ENCODE measurements at regions not wholly inside any gene's neighbourhood (a gene's known extent, or its start where the extent isn't known, plus 50 kb on each side); places are given as distances from the start of the nearest gene placed in this dataset.

DNA sequence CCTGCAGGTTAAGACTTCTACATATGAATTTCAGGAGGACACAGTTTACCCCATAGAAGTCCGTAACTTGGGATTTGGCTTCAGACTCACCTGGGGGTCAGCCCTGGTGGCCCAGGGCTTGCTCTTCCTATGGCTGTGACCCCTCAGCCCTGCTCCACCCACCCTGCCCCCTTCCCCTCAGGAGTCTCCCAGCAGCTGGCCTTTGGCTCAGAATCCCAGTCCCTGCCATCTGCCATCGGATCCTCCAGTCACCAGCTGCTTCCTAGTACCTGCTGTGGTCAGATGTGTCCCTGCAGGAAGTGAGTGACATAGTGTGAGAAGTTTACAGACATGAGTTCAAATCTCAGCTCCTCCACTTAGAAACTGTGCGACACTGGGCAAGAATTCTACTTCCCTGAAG is 332.6 kb downstream of the NPHP4 start:
- DNase-seq (ENCODE audit: low read depth) = no peak

DNA sequence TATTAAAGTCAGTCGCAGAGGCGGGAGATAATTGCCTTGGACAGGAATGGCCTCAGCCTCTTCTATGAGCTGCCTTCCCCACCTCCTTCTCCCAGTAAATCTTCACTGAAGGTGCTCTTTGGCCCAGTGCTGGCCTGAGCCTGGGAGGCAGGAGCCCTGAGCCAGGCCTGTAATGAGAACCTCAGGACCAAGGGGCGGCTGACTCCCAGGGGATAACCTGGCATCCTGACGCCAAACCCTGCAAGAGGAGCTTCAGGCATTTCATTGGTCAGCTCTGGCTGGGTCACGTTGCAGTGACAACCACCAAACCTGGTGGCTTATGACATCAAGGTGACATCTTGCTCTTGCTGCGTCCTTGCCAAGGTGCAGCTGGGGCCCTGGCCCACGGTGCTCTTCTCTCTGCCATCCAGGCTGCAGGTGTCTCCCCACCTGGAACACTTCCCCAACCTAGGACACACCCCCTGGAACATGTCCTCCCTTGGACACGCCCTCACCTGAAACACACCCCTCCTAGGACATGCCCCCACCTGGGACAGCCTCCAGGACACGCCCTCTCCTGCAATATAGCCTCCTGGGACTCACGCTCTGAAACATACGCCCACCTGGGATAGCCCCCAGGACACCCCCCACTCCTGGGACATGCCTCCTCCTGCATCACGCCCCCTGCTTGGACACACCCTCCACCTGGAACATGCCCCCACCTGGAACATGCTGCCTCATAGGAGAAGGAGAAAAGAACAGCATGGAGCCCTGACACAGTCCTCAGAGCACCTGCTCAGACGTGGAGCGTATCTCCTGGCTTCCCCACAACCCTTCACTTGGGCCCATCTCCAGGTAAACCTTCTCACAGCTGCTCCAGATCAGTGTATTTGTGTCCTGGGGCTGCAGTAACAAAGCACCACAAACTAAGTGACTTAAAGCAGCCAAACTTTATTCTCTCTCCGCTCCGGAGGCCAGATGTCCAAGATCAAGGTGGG is 333.6 kb downstream of the NPHP4 start:
- DNase-seq (ENCODE audit: low read depth) = no peak

DNA sequence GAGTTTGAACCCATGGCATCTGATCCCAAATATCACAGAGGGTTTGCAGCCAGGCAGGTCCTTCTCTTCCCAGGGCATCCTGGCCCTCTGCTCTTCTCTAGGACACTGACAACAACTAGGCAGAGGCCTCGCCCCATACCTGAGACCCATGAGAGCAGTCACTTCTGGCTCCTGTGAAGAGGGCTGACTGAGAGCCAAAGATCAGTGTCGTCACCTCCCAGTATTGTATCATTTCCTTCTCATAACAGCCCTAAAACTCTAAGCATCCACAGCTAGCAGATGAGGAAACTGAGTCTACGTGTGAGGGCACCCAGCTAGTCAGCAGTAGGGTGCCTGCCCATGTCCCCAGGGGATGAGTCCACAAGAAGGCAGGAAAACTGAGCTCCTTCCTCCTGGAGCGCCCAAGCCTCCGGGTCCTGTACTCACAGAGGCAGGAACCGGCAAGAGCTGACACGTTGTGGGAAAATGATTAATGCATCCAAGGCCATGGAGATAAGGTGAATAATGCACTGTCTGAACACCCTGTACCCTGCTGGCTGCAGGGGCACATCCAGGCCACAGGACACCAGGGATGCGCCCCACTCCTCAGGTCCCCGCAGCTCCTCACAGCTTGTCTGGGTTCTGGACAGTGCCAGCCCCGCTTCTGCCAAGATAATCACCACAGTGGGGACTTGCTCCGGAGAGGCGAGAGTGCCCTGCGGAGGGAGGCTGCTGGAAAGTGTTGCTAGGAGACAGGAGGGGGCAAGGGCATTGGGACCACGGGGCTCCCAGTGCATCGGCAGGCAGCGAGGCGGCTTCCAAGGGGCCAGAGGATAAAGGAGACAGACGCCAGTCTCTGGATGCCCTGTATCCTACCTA is 340.0 kb downstream of the NPHP4 start:
- no peak for DNase-seq (ENCODE audit: low read depth)

DNA sequence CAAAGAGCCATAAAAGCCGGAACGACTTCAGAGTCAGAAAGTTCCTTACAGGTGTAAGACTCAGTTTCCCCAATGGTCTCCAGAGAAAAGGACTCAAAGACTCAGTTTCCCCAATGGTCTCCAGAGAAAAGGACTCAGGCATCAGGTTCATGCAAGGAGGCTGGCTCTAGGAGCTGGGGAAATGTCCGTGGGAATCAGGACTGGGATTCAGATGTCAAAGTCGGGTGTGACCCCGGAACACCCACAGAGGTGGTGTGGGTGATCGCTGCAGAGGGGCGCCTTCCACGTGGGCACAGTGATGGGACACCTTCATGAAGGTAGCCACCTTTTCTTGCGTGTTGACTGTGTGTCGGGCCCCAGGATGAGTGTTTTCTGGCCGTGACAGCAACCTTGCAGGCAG is 340.8 kb downstream of the NPHP4 start:
- no peak for DNase-seq (ENCODE audit: low read depth)

GRCh38 chr1:5651027-5651410 is 341.2 kb downstream of the NPHP4 start:
- DNase-seq (ENCODE audit: low read depth) = no peak

DNA sequence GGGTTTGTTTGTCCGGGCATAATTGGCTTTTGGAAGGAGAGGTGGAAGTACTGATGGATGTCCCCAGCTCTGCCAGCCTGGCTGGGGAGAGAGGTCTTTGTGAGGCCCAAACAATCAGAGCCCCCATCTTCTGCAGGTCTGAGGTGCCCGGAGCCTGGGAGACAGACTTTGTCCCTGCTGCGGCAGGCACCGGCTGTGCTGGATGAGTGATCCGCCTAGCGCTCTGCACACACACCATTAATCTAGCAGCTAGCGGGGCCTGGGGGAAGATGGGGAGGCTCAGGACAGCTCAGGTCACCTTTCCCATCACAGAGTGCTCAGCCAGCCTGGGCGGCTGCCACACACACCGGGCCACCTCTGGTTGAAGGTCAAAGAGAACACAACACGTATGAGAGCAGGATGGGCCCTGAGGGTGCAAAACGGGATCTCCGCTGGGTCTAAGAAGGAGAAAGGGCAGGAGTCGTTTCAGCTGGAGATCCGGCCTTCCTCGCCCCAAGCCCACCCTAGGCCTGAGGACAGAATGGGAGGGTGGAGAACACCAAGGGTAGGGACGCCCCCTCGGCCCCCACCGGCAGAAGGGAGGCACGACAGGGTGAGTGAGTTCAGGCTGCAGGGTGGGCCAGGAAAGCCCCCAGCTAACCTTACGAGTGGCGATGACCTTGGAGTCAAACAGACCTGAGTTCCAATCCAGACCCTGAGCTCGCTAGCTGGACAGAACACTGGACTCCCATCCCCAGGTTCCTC is 341.8 kb downstream of the NPHP4 start:
- DNase-seq (ENCODE audit: low read depth) = no peak

- DNase-seq (ENCODE audit: low read depth) = no peak
Observed at GRCh38 chr1:5649795-5650194, 342.4 kb downstream of the NPHP4 start.

DNA sequence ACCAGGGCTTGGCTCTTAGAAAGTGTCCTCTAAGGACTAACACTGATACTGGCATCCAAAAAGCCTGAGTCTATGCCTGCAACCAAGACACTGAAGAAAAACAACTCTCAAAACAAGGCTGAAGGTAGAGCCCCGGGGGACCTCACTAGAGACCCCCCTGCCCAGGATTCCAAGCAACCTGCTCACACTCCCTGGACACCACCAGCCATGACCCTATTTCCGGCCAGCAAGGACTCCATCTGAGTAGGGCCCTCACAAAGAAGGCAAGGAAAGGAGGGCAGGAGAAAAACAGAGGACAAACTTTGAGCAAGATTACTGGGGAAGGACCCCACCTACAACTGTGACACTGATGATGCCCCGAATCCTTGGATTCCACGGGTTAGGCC is 343.1 kb downstream of the NPHP4 start:
- no peak for DNase-seq (ENCODE audit: low read depth)

GRCh38 chr1:5648410-5649165 is 343.6 kb downstream of the NPHP4 start:
- DNase-seq (ENCODE audit: low read depth) = no peak

DNA sequence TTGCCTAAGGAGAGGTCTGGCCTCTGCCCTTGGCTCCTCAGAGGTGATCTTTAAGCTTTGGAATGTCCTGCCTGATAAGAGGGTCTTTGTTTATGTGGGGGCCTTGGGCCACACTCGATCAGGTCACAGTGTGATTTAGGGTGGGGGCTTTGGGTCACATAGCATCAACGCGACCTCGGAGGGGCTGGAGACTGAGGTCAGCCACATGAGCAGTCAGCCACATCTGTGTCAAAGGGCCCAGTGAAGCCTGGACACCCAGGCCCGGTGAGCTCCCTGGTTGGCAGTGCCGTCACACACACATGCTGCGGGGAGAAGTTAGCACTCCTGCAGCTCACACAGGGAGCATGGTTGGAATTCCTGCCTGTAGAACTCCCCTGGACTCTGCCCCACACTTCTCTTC is 345.0 kb downstream of the NPHP4 start:
- no peak for DNase-seq (ENCODE audit: low read depth)

GRCh38 chr1:5646486-5647149 is 345.6 kb downstream of the NPHP4 start:
- DNase-seq (ENCODE audit: low read depth) = no peak

DNA sequence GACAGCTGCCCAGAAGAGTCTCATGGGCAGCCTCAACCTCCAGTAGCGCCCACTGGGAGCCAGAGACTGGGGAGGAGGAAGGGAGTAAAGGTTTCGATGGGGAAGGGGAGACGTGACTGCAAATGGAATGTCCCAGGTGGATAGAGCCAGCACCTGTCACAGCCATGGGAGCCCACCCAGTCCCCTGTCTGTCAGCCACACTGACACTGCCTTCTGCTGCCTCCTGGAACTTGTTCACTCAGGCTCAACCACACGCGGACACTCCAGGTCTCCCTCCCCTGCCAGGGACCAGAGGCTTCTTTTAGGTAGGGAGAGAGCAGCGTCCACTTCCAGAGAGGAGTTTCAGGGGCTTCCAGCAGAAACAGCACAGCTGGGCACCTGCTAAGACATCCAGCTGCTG is 346.3 kb downstream of the NPHP4 start:
- no peak for DNase-seq (ENCODE audit: low read depth)

GRCh38 chr1:5645135-5645399 is 347.2 kb downstream of the NPHP4 start:
- DNase-seq (ENCODE audit: low read depth) = no peak

DNA sequence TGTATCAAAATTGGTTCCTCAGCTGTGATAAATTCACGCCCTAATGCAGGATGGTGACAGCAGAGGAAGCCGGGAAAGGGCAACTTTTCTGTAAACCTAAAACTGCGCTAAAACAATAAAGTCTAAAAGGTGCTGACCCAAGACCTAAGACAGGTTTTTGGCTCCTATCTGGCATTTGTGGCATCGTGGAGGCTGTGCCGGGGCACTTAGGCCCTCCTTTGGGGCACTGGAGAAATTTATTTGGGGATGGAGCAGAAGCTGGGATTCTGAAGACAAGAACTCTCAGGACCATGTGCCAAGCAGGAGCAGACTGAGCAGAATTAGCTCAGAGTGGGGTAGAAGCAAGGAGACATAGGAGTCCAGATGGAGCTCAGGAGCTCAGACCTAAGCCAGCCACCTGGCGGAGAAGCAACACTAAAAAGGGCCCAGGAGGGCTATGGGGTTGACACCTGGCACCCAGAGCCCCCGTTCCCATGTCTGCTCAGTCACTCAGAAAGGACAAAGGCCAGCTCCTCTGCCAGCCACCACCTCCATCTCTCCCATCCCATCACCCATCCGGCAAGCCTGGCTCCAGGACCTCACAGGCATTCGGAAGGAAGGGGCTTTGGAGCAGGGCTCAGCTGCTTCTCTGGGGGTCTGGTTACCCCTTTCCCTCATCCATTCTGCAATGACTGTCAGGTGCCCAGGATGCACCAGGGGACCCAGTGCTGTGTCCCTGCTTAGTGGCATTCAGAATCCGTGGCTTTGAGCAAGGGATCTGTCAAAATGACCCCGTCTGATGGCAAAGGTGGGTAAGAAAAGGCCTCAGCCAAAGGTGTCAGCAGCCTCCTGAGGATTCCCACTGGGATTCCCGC is 347.7 kb downstream of the NPHP4 start:
- DNase-seq (ENCODE audit: low read depth) = no peak

DNA sequence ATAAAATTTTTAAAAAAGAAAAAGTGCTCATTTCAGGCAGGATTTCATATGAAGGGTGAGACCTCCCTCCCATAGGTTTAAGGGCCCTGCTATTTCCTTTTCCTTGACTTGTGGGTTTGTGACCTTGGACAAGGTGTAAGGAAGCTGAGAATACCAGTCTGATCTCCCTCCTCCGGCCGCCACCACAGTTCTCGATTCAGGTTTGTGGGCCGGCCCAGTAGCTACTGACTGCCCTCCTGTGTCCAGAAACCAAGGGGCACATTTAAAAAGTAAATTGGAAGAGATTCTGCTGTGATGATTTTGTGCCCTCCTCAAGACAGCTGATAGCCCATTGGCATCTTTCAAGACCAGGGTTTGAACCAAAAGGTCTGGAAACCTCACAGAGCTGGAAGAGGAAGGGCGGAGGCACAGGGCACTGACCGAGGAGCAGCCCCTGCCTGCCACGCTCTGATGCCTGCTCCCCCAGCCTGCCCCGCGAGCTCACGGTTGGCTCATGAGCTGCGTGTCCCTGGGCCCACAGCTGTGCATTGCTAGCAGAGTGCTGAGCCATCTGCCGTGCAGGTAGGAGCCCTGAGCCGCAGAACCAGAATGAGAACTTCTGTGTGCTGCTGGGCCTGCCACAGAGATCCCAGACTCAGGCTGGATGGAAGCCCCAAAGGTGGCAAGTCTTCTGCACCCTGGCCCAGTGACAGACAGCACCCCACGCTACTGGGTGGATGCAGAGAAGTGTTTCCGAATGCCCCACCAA is 348.7 kb downstream of the NPHP4 start:
- DNase-seq (ENCODE audit: low read depth) = no peak

GRCh38 chr1:5640845-5641244 is 351.4 kb downstream of the NPHP4 start:
- no peak for DNase-seq (ENCODE audit: low read depth)

GRCh38 chr1:5639106-5639722 is 353.0 kb downstream of the NPHP4 start:
- DNase-seq (ENCODE audit: low read depth) = no peak

GRCh38 chr1:5638582-5638981 is 353.6 kb downstream of the NPHP4 start:
- DNase-seq (ENCODE audit: low read depth) = no peak

GRCh38 chr1:5637171-5637570 is 355.1 kb downstream of the NPHP4 start:
- no peak for DNase-seq (ENCODE audit: low read depth)

All from activated T-cell treated with anti-CD3 and anti-CD28 coated beads for 48 hours (primary cell).